GM23338 (cell line): ENCODE measurements at regions not wholly inside any gene's neighbourhood (a gene's known extent, or its start where the extent isn't known, plus 50 kb on each side); places are given as distances from the start of the nearest gene placed in this dataset.

ENCODE experiments used
- ATAC-seq: fragments of 200-7000 bp; cut with Tn5 transposase; 3 replicates; pipeline ENCODE4 v1.9.1; 2020
- DNase-seq: peaks from one replicate; pipeline ENCODE4 v3.0.0-alpha.2; 2015; ENCODE audit warnings: low spot score
- H2AFZ ChIP-seq: fragments of 200-600 bp; sonication (generic); 2 replicates; pipeline ENCODE4 v1.8.0; 2016; ENCODE audit warnings: antibody characterized with exemption, mild to moderate bottlenecking, moderate library complexity
- H3F3A ChIP-seq: fragments of 200-600 bp; sonication (generic); replicated peaks from 2 replicates; pipeline ENCODE4 v1.8.0; 2017; ENCODE audit warnings: antibody characterized with exemption, mixed run types, low read depth
- H3K27ac ChIP-seq: fragments of 200-600 bp; sonication (generic); 2 replicates; pipeline ENCODE4 v1.6.1; 2016; ENCODE audit warnings: low read depth
- H3K27me3 ChIP-seq: fragments of 200-600 bp; sonication (generic); 2 replicates; pipeline ENCODE4 v1.8.0; 2016; ENCODE audit warnings: mild to moderate bottlenecking, mixed run types, moderate library complexity; ENCODE audit not compliant: insufficient read depth
- H3K36me3 ChIP-seq: fragments of 200-600 bp; sonication (generic); 2 replicates; pipeline ENCODE4 v1.8.0; 2016; ENCODE audit warnings: mild to moderate bottlenecking; ENCODE audit not compliant: insufficient read depth
- H3K4me1 ChIP-seq: fragments of 200-600 bp; sonication (generic); 2 replicates; pipeline ENCODE4 v1.8.0; 2016; ENCODE audit warnings: mild to moderate bottlenecking, moderate library complexity; ENCODE audit not compliant: insufficient read depth
- H3K4me2 ChIP-seq: fragments of 200-600 bp; sonication (generic); 2 replicates; pipeline ENCODE4 v1.7.1; 2017; ENCODE audit warnings: mixed run types
- H3K4me3 ChIP-seq: fragments of 200-600 bp; sonication (generic); 2 replicates; pipeline ENCODE4 v1.6.1; 2016; ENCODE audit warnings: mixed run types
- H3K79me2 ChIP-seq: fragments of 200-600 bp; sonication (generic); replicated peaks from 2 replicates; pipeline ENCODE4 v1.8.0; 2017; ENCODE audit warnings: mild to moderate bottlenecking; ENCODE audit not compliant: insufficient read depth
- H3K9me2 ChIP-seq: fragments of 200-600 bp; sonication (generic); 2 replicates; pipeline ENCODE4 v1.8.0; 2017; ENCODE audit not compliant: insufficient read depth
- H4K20me1 ChIP-seq: fragments of 200-600 bp; sonication (generic); replicated peaks from 2 replicates; pipeline ENCODE4 v1.8.0; 2017; ENCODE audit warnings: mild to moderate bottlenecking; ENCODE audit not compliant: insufficient read depth
- H3K27ac Mint-ChIP-seq: 2 replicates; pipeline ENCODE4 v1.8.0; 2020; ENCODE audit warnings: inconsistent platforms, mild to moderate bottlenecking, moderate library complexity, mixed read lengths
- H3K27me3 Mint-ChIP-seq: 3 replicates; pipeline ENCODE4 v1.8.0; 2022; ENCODE audit warnings: low read depth, mild to moderate bottlenecking, moderate library complexity, mixed read lengths, inconsistent platforms; ENCODE audit not compliant: insufficient read depth, poor library complexity
- H3K36me3 Mint-ChIP-seq: 3 replicates; pipeline ENCODE4 v1.8.0; 2021; ENCODE audit warnings: low read depth, mild to moderate bottlenecking, inconsistent platforms, moderate library complexity, mixed read lengths
- H3K4me1 Mint-ChIP-seq: 3 replicates; pipeline ENCODE4 v1.8.0; 2020; ENCODE audit warnings: mild to moderate bottlenecking, inconsistent platforms, mixed read lengths
- H3K4me3 Mint-ChIP-seq: 3 replicates; pipeline ENCODE4 v1.8.0; 2021; ENCODE audit warnings: moderate library complexity, mild to moderate bottlenecking, inconsistent platforms, mixed read lengths
- H3K9me3 Mint-ChIP-seq: 3 replicates; pipeline ENCODE4 v1.8.0; 2020; ENCODE audit warnings: moderate library complexity, mild to moderate bottlenecking, inconsistent platforms, mixed read lengths
- CREB1 ChIP-seq: fragments of 250-450 bp; sonication (Bioruptor Pico); IDR thresholded peaks from 2 replicates; pipeline ENCODE4 v1.5.0; 2020; ENCODE audit warnings: low read depth, mild to moderate bottlenecking, moderate library complexity
- EZH2 ChIP-seq: fragments of 200-600 bp; sonication (generic); IDR thresholded peaks from one replicate; pipeline ENCODE4 v1.8.0; 2017; ENCODE audit warnings: antibody characterized with exemption, mild to moderate bottlenecking, low read depth; ENCODE audit not compliant: unreplicated experiment
- EZH2phosphoT487 ChIP-seq: fragments of 200-600 bp; sonication (generic); IDR thresholded peaks from one replicate; pipeline ENCODE4 v1.8.1; 2018; ENCODE audit warnings: antibody characterized with exemption; ENCODE audit not compliant: unreplicated experiment
- NANOG ChIP-seq: IDR thresholded peaks from 2 replicates; pipeline ENCODE4 v1.6.1; 2016; ENCODE audit warnings: antibody characterized with exemption, borderline replicate concordance
- POLR2AphosphoS5 ChIP-seq: IDR thresholded peaks from 2 replicates; pipeline ENCODE4 v1.6.1; 2016; ENCODE audit warnings: antibody characterized with exemption, low read depth
- STAT1 ChIP-seq: IDR thresholded peaks from one replicate; pipeline ENCODE4 v1.6.1; 2016; ENCODE audit warnings: antibody characterized with exemption; ENCODE audit not compliant: unreplicated experiment
- ZNF114 ChIP-seq: fragments of 250-450 bp; sonication (Bioruptor Pico); IDR thresholded peaks from 2 replicates; pipeline ENCODE4 v1.5.0; 2020; ENCODE audit warnings: mild to moderate bottlenecking, moderate library complexity
- TF ChIP-seq, protein P1 (sequence below): IDR thresholded peaks from one replicate; pipeline ENCODE4 v1.6.1; 2018; ENCODE audit warnings: antibody characterized with exemption; ENCODE audit not compliant: unreplicated experiment
- TF ChIP-seq, protein P2 (sequence below), 2 experiments: fragments of 200-600 bp in 1 of 2; sonication (generic) in 1 of 2; conservative IDR thresholded peaks; 2 replicates each; pipeline versions ENCODE4 v1.5.1 to v1.6.1; 2016 to 2017; ENCODE audit warnings: antibody characterized with exemption in 2 of 2, low read depth in 2 of 2, mild to moderate bottlenecking in 2 of 2, moderate library complexity in 1 of 2
- TF ChIP-seq, protein P3 (sequence below): fragments of 250-450 bp; sonication (Bioruptor Pico); IDR thresholded peaks from 2 replicates; pipeline ENCODE4 v1.5.0; 2020; ENCODE audit warnings: mild to moderate bottlenecking, moderate library complexity

DNA sequence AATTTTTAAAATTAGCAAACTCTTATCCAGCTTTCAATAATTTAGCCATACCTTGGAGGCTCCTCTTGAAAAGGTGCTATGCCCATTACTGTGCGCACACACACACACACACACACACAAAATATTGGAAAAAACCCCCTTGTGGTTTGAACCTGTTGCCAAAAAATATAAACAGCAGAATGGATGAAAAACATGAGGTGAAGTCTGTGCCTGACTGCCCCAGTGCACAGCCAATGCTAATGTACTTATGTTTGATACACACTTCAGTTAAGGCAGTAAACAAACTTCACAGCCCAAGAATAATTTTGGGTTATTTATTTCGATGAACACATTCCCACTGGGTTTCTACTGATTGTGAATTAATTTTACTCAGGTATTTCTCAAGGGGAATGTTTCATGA lies 113.2 kb upstream of the SEM1 start (continued):
- TF ChIP-seq, protein P1, sequence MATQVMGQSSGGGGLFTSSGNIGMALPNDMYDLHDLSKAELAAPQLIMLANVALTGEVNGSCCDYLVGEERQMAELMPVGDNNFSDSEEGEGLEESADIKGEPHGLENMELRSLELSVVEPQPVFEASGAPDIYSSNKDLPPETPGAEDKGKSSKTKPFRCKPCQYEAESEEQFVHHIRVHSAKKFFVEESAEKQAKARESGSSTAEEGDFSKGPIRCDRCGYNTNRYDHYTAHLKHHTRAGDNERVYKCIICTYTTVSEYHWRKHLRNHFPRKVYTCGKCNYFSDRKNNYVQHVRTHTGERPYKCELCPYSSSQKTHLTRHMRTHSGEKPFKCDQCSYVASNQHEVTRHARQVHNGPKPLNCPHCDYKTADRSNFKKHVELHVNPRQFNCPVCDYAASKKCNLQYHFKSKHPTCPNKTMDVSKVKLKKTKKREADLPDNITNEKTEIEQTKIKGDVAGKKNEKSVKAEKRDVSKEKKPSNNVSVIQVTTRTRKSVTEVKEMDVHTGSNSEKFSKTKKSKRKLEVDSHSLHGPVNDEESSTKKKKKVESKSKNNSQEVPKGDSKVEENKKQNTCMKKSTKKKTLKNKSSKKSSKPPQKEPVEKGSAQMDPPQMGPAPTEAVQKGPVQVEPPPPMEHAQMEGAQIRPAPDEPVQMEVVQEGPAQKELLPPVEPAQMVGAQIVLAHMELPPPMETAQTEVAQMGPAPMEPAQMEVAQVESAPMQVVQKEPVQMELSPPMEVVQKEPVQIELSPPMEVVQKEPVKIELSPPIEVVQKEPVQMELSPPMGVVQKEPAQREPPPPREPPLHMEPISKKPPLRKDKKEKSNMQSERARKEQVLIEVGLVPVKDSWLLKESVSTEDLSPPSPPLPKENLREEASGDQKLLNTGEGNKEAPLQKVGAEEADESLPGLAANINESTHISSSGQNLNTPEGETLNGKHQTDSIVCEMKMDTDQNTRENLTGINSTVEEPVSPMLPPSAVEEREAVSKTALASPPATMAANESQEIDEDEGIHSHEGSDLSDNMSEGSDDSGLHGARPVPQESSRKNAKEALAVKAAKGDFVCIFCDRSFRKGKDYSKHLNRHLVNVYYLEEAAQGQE, result no peak

DNA sequence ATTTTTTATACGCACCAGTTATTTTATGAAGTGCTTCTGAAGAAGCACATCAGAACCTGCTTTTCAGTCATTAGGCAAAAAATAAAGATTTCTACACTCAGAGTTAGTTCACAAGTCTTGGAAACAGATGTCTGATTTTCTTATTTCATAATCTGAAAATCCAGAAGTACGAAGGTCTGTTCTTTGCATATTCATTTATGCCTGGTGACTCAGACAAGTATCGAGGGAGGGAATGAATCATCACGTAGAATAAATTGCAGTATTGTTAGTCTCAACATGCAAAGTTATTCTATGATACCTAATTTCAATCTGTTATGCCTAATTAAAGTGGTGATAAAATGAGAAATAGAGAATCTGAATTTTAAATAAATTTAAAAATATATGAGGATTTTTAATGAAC lies 113.6 kb upstream of the SEM1 start:
- ATAC-seq, result no peak
- Histone ChIP-seq H3K4me3 (no peak overlapping the region), H3K4me2 (no peak overlapping the region)

DNA sequence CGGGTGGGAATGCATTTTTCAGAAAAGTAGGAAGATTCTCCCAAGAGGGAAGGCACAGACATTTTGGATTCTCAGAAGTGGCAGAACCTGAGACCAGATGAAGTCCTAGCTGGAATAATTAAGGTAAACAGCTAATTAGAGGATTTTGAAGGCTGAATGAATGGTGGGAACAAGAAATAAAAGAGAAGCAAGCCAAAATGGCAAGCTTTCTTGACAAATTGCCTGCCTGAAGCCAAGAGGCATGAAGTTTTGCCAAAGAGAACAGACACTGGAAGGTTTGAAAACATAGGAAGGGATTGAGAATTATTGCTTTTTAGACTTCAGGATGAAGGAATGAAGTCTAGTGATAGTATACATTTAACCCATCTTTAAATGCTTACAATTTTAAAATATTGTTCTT lies 115.0 kb upstream of the SEM1 start:
- H3K27ac ChIP-seq, result no peak overlapping the region
- no peaks in the 10 kb centered on the region for H3K9me2 ChIP-seq
- DNase-seq, result no peak
- Mint-ChIP-seq H3K4me1 (no peaks in the 10 kb centered on the region), H3K27me3 (no peaks in the 10 kb centered on the region), H3K27ac (no peak overlapping the region), H3K36me3 (no peaks in the 10 kb centered on the region), H3K9me3 (no peaks in the 10 kb centered on the region), H3K4me3 (no peak overlapping the region)
- H3K4me2 ChIP-seq, result no peak overlapping the region
- H3K36me3 ChIP-seq, result no peaks in the 10 kb centered on the region
- H4K20me1 ChIP-seq, result no peaks in the 10 kb centered on the region
- no peak for ATAC-seq
- H3K79me2 ChIP-seq, result no peaks in the 10 kb centered on the region
- H2AFZ ChIP-seq, result no peak overlapping the region
- H3K27me3 ChIP-seq, result no peaks in the 10 kb centered on the region
- H3F3A ChIP-seq, result no peaks in the 10 kb centered on the region
- H3K4me3 ChIP-seq, result no peak overlapping the region
- no peaks in the 10 kb centered on the region for H3K4me1 ChIP-seq
- TF ChIP-seq EZH2 (no peak), EZH2phosphoT487 (no peak), CREB1 (no peak), NANOG (no peak), POLR2AphosphoS5 (no peak)
- TF ChIP-seq, protein P2, sequence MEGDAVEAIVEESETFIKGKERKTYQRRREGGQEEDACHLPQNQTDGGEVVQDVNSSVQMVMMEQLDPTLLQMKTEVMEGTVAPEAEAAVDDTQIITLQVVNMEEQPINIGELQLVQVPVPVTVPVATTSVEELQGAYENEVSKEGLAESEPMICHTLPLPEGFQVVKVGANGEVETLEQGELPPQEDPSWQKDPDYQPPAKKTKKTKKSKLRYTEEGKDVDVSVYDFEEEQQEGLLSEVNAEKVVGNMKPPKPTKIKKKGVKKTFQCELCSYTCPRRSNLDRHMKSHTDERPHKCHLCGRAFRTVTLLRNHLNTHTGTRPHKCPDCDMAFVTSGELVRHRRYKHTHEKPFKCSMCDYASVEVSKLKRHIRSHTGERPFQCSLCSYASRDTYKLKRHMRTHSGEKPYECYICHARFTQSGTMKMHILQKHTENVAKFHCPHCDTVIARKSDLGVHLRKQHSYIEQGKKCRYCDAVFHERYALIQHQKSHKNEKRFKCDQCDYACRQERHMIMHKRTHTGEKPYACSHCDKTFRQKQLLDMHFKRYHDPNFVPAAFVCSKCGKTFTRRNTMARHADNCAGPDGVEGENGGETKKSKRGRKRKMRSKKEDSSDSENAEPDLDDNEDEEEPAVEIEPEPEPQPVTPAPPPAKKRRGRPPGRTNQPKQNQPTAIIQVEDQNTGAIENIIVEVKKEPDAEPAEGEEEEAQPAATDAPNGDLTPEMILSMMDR (conservative IDR thresholded peaks at IDR 0.05; ENCODE audit: low read depth in 2 of 2), result no peak
- TF ChIP-seq, protein P3, sequence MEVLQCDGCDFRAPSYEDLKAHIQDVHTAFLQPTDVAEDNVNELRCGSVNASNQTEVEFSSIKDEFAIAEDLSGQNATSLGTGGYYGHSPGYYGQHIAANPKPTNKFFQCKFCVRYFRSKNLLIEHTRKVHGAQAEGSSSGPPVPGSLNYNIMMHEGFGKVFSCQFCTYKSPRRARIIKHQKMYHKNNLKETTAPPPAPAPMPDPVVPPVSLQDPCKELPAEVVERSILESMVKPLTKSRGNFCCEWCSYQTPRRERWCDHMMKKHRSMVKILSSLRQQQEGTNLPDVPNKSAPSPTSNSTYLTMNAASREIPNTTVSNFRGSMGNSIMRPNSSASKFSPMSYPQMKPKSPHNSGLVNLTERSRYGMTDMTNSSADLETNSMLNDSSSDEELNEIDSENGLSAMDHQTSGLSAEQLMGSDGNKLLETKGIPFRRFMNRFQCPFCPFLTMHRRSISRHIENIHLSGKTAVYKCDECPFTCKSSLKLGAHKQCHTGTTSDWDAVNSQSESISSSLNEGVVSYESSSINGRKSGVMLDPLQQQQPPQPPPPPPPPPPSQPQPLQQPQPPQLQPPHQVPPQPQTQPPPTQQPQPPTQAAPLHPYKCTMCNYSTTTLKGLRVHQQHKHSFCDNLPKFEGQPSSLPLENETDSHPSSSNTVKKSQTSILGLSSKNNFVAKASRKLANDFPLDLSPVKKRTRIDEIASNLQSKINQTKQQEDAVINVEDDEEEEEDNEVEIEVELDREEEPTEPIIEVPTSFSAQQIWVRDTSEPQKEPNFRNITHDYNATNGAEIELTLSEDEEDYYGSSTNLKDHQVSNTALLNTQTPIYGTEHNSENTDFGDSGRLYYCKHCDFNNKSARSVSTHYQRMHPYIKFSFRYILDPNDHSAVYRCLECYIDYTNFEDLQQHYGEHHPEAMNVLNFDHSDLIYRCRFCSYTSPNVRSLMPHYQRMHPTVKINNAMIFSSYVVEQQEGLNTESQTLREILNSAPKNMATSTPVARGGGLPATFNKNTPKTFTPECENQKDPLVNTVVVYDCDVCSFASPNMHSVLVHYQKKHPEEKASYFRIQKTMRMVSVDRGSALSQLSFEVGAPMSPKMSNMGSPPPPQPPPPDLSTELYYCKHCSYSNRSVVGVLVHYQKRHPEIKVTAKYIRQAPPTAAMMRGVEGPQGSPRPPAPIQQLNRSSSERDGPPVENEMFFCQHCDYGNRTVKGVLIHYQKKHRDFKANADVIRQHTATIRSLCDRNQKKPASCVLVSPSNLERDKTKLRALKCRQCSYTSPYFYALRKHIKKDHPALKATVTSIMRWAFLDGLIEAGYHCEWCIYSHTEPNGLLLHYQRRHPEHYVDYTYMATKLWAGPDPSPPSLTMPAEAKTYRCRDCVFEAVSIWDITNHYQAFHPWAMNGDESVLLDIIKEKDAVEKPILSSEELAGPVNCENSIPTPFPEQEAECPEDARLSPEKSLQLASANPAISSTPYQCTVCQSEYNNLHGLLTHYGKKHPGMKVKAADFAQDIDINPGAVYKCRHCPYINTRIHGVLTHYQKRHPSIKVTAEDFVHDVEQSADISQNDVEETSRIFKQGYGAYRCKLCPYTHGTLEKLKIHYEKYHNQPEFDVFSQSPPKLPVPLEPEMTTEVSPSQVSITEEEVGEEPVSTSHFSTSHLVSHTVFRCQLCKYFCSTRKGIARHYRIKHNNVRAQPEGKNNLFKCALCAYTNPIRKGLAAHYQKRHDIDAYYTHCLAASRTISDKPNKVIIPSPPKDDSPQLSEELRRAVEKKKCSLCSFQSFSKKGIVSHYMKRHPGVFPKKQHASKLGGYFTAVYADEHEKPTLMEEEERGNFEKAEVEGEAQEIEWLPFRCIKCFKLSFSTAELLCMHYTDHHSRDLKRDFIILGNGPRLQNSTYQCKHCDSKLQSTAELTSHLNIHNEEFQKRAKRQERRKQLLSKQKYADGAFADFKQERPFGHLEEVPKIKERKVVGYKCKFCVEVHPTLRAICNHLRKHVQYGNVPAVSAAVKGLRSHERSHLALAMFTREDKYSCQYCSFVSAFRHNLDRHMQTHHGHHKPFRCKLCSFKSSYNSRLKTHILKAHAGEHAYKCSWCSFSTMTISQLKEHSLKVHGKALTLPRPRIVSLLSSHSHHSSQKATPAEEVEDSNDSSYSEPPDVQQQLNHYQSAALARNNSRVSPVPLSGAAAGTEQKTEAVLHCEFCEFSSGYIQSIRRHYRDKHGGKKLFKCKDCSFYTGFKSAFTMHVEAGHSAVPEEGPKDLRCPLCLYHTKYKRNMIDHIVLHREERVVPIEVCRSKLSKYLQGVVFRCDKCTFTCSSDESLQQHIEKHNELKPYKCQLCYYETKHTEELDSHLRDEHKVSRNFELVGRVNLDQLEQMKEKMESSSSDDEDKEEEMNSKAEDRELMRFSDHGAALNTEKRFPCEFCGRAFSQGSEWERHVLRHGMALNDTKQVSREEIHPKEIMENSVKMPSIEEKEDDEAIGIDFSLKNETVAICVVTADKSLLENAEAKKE, result no peak

More for the DNA sequence above, 113.6 kb upstream of the SEM1 start:
- H3K27me3 ChIP-seq, result no peaks in the 10 kb centered on the region
- no peak for DNase-seq
- no peaks in the 10 kb centered on the region for H3K9me2 ChIP-seq
- Mint-ChIP-seq H3K27me3 (no peaks in the 10 kb centered on the region), H3K36me3 (no peaks in the 10 kb centered on the region), H3K4me3 (no peak overlapping the region), H3K27ac (no peak overlapping the region), H3K9me3 (no peaks in the 10 kb centered on the region), H3K4me1 (no peaks in the 10 kb centered on the region)
- TF ChIP-seq POLR2AphosphoS5 (no peak), EZH2phosphoT487 (no peak), CREB1 (no peak), EZH2 (no peak), STAT1 (no peak), ZNF114 (CRISPR knock-in tag) (no peak)
- no peaks in the 10 kb centered on the region for H3K79me2 ChIP-seq
- H3K4me1 ChIP-seq, result no peaks in the 10 kb centered on the region
- no peak overlapping the region for H2AFZ ChIP-seq
- H4K20me1 ChIP-seq, result no peaks in the 10 kb centered on the region
- H3F3A ChIP-seq, result no peaks in the 10 kb centered on the region
- H3K27ac ChIP-seq, result no peak overlapping the region
- H3K36me3 ChIP-seq, result no peaks in the 10 kb centered on the region
